ENCODE measurements at regions not wholly inside any gene's neighbourhood (a gene's known extent, or its start where the extent isn't known, plus 50 kb on each side); places are given as distances from the start of the nearest gene placed in this dataset.

GRCh38 chrX:69268611-69269010 lies 103.4 kb upstream of the PJA1 start:
- TF ChIP-seq FOXM1 (IDR thresholded peaks at IDR 0.05; ENCODE audit: borderline replicate concordance, low read depth) (no peak), RAD21 (IDR thresholded peaks at IDR 0.05; ENCODE audit: low read depth) (no peak), ZBTB7A (IDR thresholded peaks at IDR 0.05; ENCODE audit: low read depth) (no peak), REST (IDR thresholded peaks at IDR 0.05; ENCODE audit: low read depth) (no peak), MAX (IDR thresholded peaks at IDR 0.05) (no peak), TAF1 (IDR thresholded peaks at IDR 0.05; ENCODE audit: low read depth) (no peak), NFIC (IDR thresholded peaks at IDR 0.05) (no peak), TCF12 (IDR thresholded peaks at IDR 0.05; ENCODE audit: low read depth) (no peak)

DNA sequence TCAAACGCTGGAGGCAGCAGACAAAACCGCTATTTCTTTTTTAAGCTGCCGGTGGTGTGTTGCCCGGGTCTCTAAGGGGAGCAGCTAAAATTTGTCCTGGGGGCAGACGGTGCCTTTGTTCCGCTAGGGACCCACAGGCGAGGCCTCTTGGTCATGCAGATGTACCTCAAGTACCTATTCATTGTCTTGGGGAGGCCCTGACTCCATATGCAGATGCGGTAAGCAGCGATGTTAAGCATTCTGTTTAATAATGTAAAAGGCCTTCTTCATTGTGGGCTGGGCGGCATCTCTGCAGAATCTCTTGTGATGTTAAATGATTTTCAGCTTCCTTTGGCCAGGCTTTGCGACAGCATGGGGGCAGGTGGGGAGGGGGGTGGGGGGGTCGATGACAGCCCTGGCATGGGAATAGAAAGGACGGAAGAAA lies 98.9 kb upstream of the PJA1 start:
- TF ChIP-seq NFIC (IDR thresholded peaks at IDR 0.05): no peak

DNA sequence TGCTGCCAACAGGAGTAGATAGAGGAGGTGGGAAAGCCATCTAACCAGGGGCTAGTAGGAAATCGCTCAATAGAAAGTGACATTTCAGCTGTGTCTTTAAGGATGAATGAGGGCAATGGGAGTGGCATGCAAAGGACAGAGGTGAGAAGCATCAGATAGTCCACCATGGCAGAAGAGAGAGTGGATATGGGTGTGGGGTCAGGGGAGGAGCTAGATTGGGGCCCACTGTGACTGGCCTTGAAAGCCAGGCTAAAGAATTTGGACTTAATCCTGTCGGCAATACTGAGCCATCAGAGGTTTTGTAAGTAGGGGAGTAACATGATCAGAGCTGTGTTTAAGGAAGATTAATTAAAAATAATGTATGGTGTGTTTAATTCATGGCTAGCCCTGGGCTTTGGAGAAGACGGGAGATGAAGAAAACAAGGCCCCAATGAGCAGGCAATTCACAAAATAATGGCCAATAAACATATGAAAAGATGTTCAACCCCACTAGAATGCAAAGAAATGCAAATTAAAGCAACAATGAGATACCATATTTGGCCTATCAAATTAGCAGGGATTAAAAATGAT lies 98.1 kb upstream of the PJA1 start:
- TF ChIP-seq ZBTB7A (IDR thresholded peaks at IDR 0.05; ENCODE audit: low read depth) (no peak), YY1 (IDR thresholded peaks at IDR 0.05; ENCODE audit: low read depth) (no peak), CEBPB (IDR thresholded peaks at IDR 0.05) (no peak), RAD21 (IDR thresholded peaks at IDR 0.05; ENCODE audit: low read depth) (no peak), NFIC (IDR thresholded peaks at IDR 0.05) (no peak), TAF1 (IDR thresholded peaks at IDR 0.05; ENCODE audit: low read depth) (no peak), USF1 (IDR thresholded peaks at IDR 0.05) (no peak), CREB1 (IDR thresholded peaks at IDR 0.05; ENCODE audit: low read depth) (no peak), EP300 (IDR thresholded peaks at IDR 0.05; ENCODE audit: borderline replicate concordance) (no peak)

GRCh38 chrX:69262036-69262936 lies 97.0 kb upstream of the PJA1 start:
- TF ChIP-seq YY1 (IDR thresholded peaks at IDR 0.05; ENCODE audit: low read depth) (no peak), EGR1 (IDR thresholded peaks at IDR 0.05) (no peak)

GRCh38 chrX:69260169-69260568 lies 94.9 kb upstream of the PJA1 start:
- TF ChIP-seq TEAD4 (IDR thresholded peaks at IDR 0.05) (no peak), MAX (IDR thresholded peaks at IDR 0.05) (no peak), REST (IDR thresholded peaks at IDR 0.05; ENCODE audit: low read depth) (no peak), CREB1 (IDR thresholded peaks at IDR 0.05; ENCODE audit: low read depth) (no peak), EGR1 (IDR thresholded peaks at IDR 0.05) (no peak), TAF1 (IDR thresholded peaks at IDR 0.05; ENCODE audit: low read depth) (no peak), ZBTB7A (IDR thresholded peaks at IDR 0.05; ENCODE audit: low read depth) (no peak), YY1 (IDR thresholded peaks at IDR 0.05; ENCODE audit: low read depth) (no peak), EP300 (IDR thresholded peaks at IDR 0.05; ENCODE audit: borderline replicate concordance) (no peak), TCF12 (IDR thresholded peaks at IDR 0.05; ENCODE audit: low read depth) (no peak), USF1 (IDR thresholded peaks at IDR 0.05) (no peak), NFIC (IDR thresholded peaks at IDR 0.05) (no peak), CEBPB (IDR thresholded peaks at IDR 0.05) (no peak), FOXM1 (IDR thresholded peaks at IDR 0.05; ENCODE audit: borderline replicate concordance, low read depth) (no peak), RAD21 (IDR thresholded peaks at IDR 0.05; ENCODE audit: low read depth) (no peak)

GRCh38 chrX:69258893-69259292 lies 93.6 kb upstream of the PJA1 start:
- TF ChIP-seq CEBPB (IDR thresholded peaks at IDR 0.05): no peak
- TF ChIP-seq REST (IDR thresholded peaks at IDR 0.05; ENCODE audit: low read depth): no peak
- no peak for TF ChIP-seq TEAD4 (IDR thresholded peaks at IDR 0.05)
- no peak for TF ChIP-seq ZBTB7A (IDR thresholded peaks at IDR 0.05; ENCODE audit: low read depth)
- no peak for TF ChIP-seq EGR1 (IDR thresholded peaks at IDR 0.05)
- no peak for TF ChIP-seq CREB1 (IDR thresholded peaks at IDR 0.05; ENCODE audit: low read depth)
- TF ChIP-seq TCF12 (IDR thresholded peaks at IDR 0.05; ENCODE audit: low read depth): no peak
- no peak for TF ChIP-seq USF1 (IDR thresholded peaks at IDR 0.05)
- no peak for TF ChIP-seq MAX (IDR thresholded peaks at IDR 0.05)
- no peak for TF ChIP-seq YY1 (IDR thresholded peaks at IDR 0.05; ENCODE audit: low read depth)

Data from Ishikawa (cell line).